ENCODE measurements at regions not wholly inside any gene's neighbourhood (a gene's known extent, or its start where the extent isn't known, plus 50 kb on each side); places are given as distances from the start of the nearest gene placed in this dataset.

- 83% methylated on average over 1 of the region's 1 CpG; no CpG with 5 or more reads in 1 of the 2 experiments for WGBS, 2 experiments (ENCODE audit: insufficient coverage in 2 of 2)
- Histone ChIP-seq H3K27ac (ENCODE audit: low read depth, low read length, severe bottlenecking) (no peak overlapping the region), H3K4me1 (ENCODE audit: control insufficient read depth, insufficient read depth, low read length, poor library complexity, severe bottlenecking) (no peaks in the 10 kb centered on the region), H3K9me3 (ENCODE audit: control insufficient read depth, low read length) (peaks cover 6% of the 10 kb centered on the region), H3K4me3 (ENCODE audit: extremely low read depth, insufficient read depth, low read length, poor library complexity, severe bottlenecking) (no peak overlapping the region), H3K36me3 (ENCODE audit: control insufficient read depth, insufficient read depth, low read length) (no peaks in the 10 kb centered on the region)
Observed at GRCh38 chr10:30256084-30256483, 93.0 kb downstream of the MTPAP start.

GRCh38 chr10:30254926-30255325 is 94.2 kb downstream of the MTPAP start:
- no peaks in the 10 kb centered on the region for H3K36me3 ChIP-seq (ENCODE audit: control insufficient read depth, insufficient read depth, low read length)
- no peak overlapping the region for H3K4me3 ChIP-seq (ENCODE audit: extremely low read depth, insufficient read depth, low read length, poor library complexity, severe bottlenecking)
- no peaks in the 10 kb centered on the region for H3K4me1 ChIP-seq (ENCODE audit: control insufficient read depth, insufficient read depth, low read length, poor library complexity, severe bottlenecking)
- H3K27ac ChIP-seq (ENCODE audit: low read depth, low read length, severe bottlenecking): no peak overlapping the region
- WGBS, 2 experiments (ENCODE audit: insufficient coverage in 2 of 2): no CpG with 5 or more reads among the region's 1 CpG
- H3K9me3 ChIP-seq (ENCODE audit: control insufficient read depth, low read length): peaks cover 6% of the 10 kb centered on the region

- Histone ChIP-seq H3K4me1 (ENCODE audit: control insufficient read depth, insufficient read depth, low read length, poor library complexity, severe bottlenecking) (no peaks in the 10 kb centered on the region), H3K9me3 (ENCODE audit: control insufficient read depth, low read length) (no peaks in the 10 kb centered on the region), H3K27ac (ENCODE audit: low read depth, low read length, severe bottlenecking) (no peak overlapping the region), H3K4me3 (ENCODE audit: extremely low read depth, insufficient read depth, low read length, poor library complexity, severe bottlenecking) (no peak overlapping the region), H3K36me3 (ENCODE audit: control insufficient read depth, insufficient read depth, low read length) (no peaks in the 10 kb centered on the region)
- WGBS, 2 experiments (ENCODE audit: insufficient coverage in 2 of 2): 97 to 100% methylated on average over 4 of the region's 4 CpGs
Observed at GRCh38 chr10:30248728-30249127, 100.3 kb downstream of the MTPAP start.

- Histone ChIP-seq H3K27ac (ENCODE audit: low read depth, low read length, severe bottlenecking) (no peak overlapping the region), H3K36me3 (ENCODE audit: control insufficient read depth, insufficient read depth, low read length) (no peaks in the 10 kb centered on the region), H3K4me1 (ENCODE audit: control insufficient read depth, insufficient read depth, low read length, poor library complexity, severe bottlenecking) (no peaks in the 10 kb centered on the region), H3K9me3 (ENCODE audit: control insufficient read depth, low read length) (no peaks in the 10 kb centered on the region), H3K4me3 (ENCODE audit: extremely low read depth, insufficient read depth, low read length, poor library complexity, severe bottlenecking) (no peak overlapping the region)
- 100% methylated on average over 1 of the region's 4 CpGs for WGBS, 2 experiments (ENCODE audit: insufficient coverage in 2 of 2)
Observed at GRCh38 chr10:30247704-30248103, 101.4 kb downstream of the MTPAP start.

- Histone ChIP-seq H3K4me1 (ENCODE audit: control insufficient read depth, insufficient read depth, low read length, poor library complexity, severe bottlenecking) (no peaks in the 10 kb centered on the region), H3K9me3 (ENCODE audit: control insufficient read depth, low read length) (no peaks in the 10 kb centered on the region), H3K36me3 (ENCODE audit: control insufficient read depth, insufficient read depth, low read length) (no peaks in the 10 kb centered on the region), H3K27ac (ENCODE audit: low read depth, low read length, severe bottlenecking) (no peak overlapping the region), H3K4me3 (ENCODE audit: extremely low read depth, insufficient read depth, low read length, poor library complexity, severe bottlenecking) (no peak overlapping the region)
- 75 to 80% methylated on average over 5 of the region's 6 CpGs for WGBS, 2 experiments (ENCODE audit: insufficient coverage in 2 of 2)
Observed at GRCh38 chr10:30241422-30242110, 107.5 kb downstream of the MTPAP start.

GRCh38 chr10:30238836-30239235 is 110.2 kb downstream of the MTPAP start:
- Histone ChIP-seq H3K9me3 (ENCODE audit: control insufficient read depth, low read length) (no peaks in the 10 kb centered on the region), H3K4me3 (ENCODE audit: extremely low read depth, insufficient read depth, low read length, poor library complexity, severe bottlenecking) (no peak overlapping the region), H3K27ac (ENCODE audit: low read depth, low read length, severe bottlenecking) (no peak overlapping the region), H3K4me1 (ENCODE audit: control insufficient read depth, insufficient read depth, low read length, poor library complexity, severe bottlenecking) (no peaks in the 10 kb centered on the region), H3K36me3 (ENCODE audit: control insufficient read depth, insufficient read depth, low read length) (no peaks in the 10 kb centered on the region)
- WGBS, 2 experiments (ENCODE audit: insufficient coverage in 2 of 2): 89 to 94% methylated on average over 5 to 7 of the region's 8 CpGs

- 91 to 100% methylated on average over 1 to 3 of the region's 4 CpGs for WGBS, 2 experiments (ENCODE audit: insufficient coverage in 2 of 2)
- Histone ChIP-seq H3K4me3 (ENCODE audit: extremely low read depth, insufficient read depth, low read length, poor library complexity, severe bottlenecking) (no peak overlapping the region), H3K9me3 (ENCODE audit: control insufficient read depth, low read length) (no peaks in the 10 kb centered on the region), H3K36me3 (ENCODE audit: control insufficient read depth, insufficient read depth, low read length) (no peaks in the 10 kb centered on the region), H3K27ac (ENCODE audit: low read depth, low read length, severe bottlenecking) (no peak overlapping the region), H3K4me1 (ENCODE audit: control insufficient read depth, insufficient read depth, low read length, poor library complexity, severe bottlenecking) (peaks cover 10% of the 10 kb centered on the region)
Observed at GRCh38 chr10:30233186-30233959, 115.7 kb downstream of the MTPAP start.

GRCh38 chr10:30231709-30232108 is 117.4 kb downstream of the MTPAP start:
- no peak overlapping the region for H3K4me3 ChIP-seq (ENCODE audit: extremely low read depth, insufficient read depth, low read length, poor library complexity, severe bottlenecking)
- H3K36me3 ChIP-seq (ENCODE audit: control insufficient read depth, insufficient read depth, low read length): no peaks in the 10 kb centered on the region
- no peaks in the 10 kb centered on the region for H3K9me3 ChIP-seq (ENCODE audit: control insufficient read depth, low read length)
- H3K27ac ChIP-seq (ENCODE audit: low read depth, low read length, severe bottlenecking): no peak overlapping the region
- H3K4me1 ChIP-seq (ENCODE audit: control insufficient read depth, insufficient read depth, low read length, poor library complexity, severe bottlenecking): peaks cover 10% of the 10 kb centered on the region
- 96 to 98% methylated on average over 4 to 5 of the region's 5 CpGs for WGBS, 2 experiments (ENCODE audit: insufficient coverage in 2 of 2)

- no peak overlapping the region for H3K27ac ChIP-seq (ENCODE audit: low read depth, low read length, severe bottlenecking)
Observed at GRCh38 chr10:30231071-30231652, 117.9 kb downstream of the MTPAP start.

GRCh38 chr10:30229536-30229935 is 119.5 kb downstream of the MTPAP start:
- no peak overlapping the region for H3K27ac ChIP-seq (ENCODE audit: low read depth, low read length, severe bottlenecking)
- no peaks in the 10 kb centered on the region for H3K9me3 ChIP-seq (ENCODE audit: control insufficient read depth, low read length)
- H3K4me3 ChIP-seq (ENCODE audit: extremely low read depth, insufficient read depth, low read length, poor library complexity, severe bottlenecking): no peak overlapping the region
- WGBS, 2 experiments (ENCODE audit: insufficient coverage in 2 of 2): 93 to 98% methylated on average over 4 of the region's 5 CpGs
- H3K36me3 ChIP-seq (ENCODE audit: control insufficient read depth, insufficient read depth, low read length): no peaks in the 10 kb centered on the region
- peaks cover 10% of the 10 kb centered on the region for H3K4me1 ChIP-seq (ENCODE audit: control insufficient read depth, insufficient read depth, low read length, poor library complexity, severe bottlenecking)

More at GRCh38 chr10:30231071-30231652, 117.9 kb downstream of the MTPAP start:
- H3K9me3 ChIP-seq (ENCODE audit: control insufficient read depth, low read length): no peaks in the 10 kb centered on the region
- 79 to 83% methylated on average over 6 of the region's 8 CpGs for WGBS, 2 experiments (ENCODE audit: insufficient coverage in 2 of 2)
- no peaks in the 10 kb centered on the region for H3K36me3 ChIP-seq (ENCODE audit: control insufficient read depth, insufficient read depth, low read length)
- peaks cover 10% of the 10 kb centered on the region for H3K4me1 ChIP-seq (ENCODE audit: control insufficient read depth, insufficient read depth, low read length, poor library complexity, severe bottlenecking)
- H3K4me3 ChIP-seq (ENCODE audit: extremely low read depth, insufficient read depth, low read length, poor library complexity, severe bottlenecking): no peak overlapping the region

Data from mesodermal cell (in vitro differentiated cells).